ENCODE measurements at regions not wholly inside any gene's neighbourhood (a gene's known extent, or its start where the extent isn't known, plus 50 kb on each side); places are given as distances from the start of the nearest gene placed in this dataset.

DNA sequence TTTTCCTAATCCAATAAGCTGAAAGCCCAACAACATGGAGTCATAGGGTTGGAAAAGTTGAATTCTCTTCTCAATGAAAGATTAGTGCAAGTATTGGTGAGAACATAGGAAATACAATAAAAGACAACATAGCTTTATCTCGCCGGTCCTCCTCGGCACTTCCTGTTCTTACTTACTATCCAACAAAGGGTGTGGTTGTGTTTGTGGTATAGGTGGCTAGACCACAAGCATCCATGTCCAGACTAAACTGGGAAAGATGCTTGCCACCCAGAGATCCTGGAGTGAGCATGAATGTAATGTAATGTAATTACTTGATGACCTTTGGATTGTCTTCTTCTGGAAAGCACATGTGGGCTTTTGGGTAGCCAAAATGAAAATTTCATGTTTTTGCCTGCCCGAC lies 223.8 kb downstream of the CPE start:
- dilution Hi-C loops (cut with MboI; ENCODE audit: extremely low pct_ligation_motif_present, low sequenced_read_pairs): no loop called here
- Histone ChIP-seq H3K9ac (ENCODE audit: control insufficient read depth, extremely low read depth, insufficient read depth, low read length) (no peak overlapping the region), H3K9me3 (ENCODE audit: control insufficient read depth, low read depth, low read length) (no peaks in the 10 kb centered on the region), H3K4me1 (ENCODE audit: control insufficient read depth, extremely low read depth, insufficient read depth, low read length) (peaks cover 2% of the 10 kb centered on the region), H3K4me3 (ENCODE audit: control insufficient read depth in 2 of 3, extremely low read depth in 1 of 3, insufficient read depth in 2 of 3, low read depth in 1 of 3, low read length in 3 of 3) (no peak overlapping the region), H3K27me3 (ENCODE audit: control insufficient read depth, extremely low read depth, insufficient read depth, low read length) (no peaks in the 10 kb centered on the region), H2AFZ (ENCODE audit: control insufficient read depth, low read length) (no peak overlapping the region), H3K27ac (ENCODE audit: control insufficient read depth, insufficient read depth, low read length) (no peak overlapping the region), H3K4me2 (ENCODE audit: control insufficient read depth, extremely low read depth, insufficient read depth, low read depth, low read length) (no peak overlapping the region), H3K36me3 (ENCODE audit: control insufficient read depth in 2 of 2, extremely low read depth in 1 of 2, insufficient read depth in 2 of 2, low read length in 2 of 2) (no peaks in the 10 kb centered on the region), H4K20me1 (ENCODE audit: control insufficient read depth, extremely low read depth, insufficient read depth, low read length) (no peaks in the 10 kb centered on the region), H3K9me1 (ENCODE audit: control insufficient read depth, extremely low read depth, insufficient read depth, low read length) (no peaks in the 10 kb centered on the region), H3K79me2 (ENCODE audit: control insufficient read depth, insufficient read depth, low read length) (no peaks in the 10 kb centered on the region)
- DNase-seq (ENCODE audit: low read depth, low spot score) (peak; percentile 35), FAIRE-seq (peak; percentile 46)
- no peak for TF ChIP-seq EZH2 (IDR thresholded peaks at IDR 0.05; ENCODE audit: low read length)
- TF ChIP-seq, protein P1, sequence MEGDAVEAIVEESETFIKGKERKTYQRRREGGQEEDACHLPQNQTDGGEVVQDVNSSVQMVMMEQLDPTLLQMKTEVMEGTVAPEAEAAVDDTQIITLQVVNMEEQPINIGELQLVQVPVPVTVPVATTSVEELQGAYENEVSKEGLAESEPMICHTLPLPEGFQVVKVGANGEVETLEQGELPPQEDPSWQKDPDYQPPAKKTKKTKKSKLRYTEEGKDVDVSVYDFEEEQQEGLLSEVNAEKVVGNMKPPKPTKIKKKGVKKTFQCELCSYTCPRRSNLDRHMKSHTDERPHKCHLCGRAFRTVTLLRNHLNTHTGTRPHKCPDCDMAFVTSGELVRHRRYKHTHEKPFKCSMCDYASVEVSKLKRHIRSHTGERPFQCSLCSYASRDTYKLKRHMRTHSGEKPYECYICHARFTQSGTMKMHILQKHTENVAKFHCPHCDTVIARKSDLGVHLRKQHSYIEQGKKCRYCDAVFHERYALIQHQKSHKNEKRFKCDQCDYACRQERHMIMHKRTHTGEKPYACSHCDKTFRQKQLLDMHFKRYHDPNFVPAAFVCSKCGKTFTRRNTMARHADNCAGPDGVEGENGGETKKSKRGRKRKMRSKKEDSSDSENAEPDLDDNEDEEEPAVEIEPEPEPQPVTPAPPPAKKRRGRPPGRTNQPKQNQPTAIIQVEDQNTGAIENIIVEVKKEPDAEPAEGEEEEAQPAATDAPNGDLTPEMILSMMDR (optimal IDR thresholded peaks at IDR 0.05 in 1 of 3, IDR thresholded peaks at IDR 0.05 in 1 of 3, conservative IDR thresholded peaks at IDR 0.05 in 1 of 3; ENCODE audit: extremely low read depth in 1 of 3, insufficient read depth in 2 of 3, low read length in 3 of 3): no peak

DNA sequence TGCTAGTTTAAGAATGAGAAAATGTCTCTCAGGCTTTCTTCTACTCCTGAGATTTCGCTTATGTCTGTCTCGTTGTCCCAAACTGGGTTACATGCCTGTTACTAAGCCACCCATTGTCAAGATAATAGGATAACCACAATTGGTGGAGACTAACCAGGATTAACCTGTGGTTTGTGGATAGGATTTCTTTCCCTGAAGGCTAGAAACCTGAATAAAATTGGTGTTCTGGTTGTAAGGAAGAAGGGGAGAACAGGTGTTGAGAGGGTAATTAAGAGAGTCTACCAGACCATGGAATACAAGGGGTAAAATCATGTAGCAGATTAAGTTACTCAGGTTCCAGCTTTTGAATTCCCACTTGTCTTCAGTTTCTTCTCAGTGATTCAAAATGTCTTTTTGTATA lies 225.4 kb downstream of the CPE start:
- Histone ChIP-seq H3K4me2 (ENCODE audit: control insufficient read depth, extremely low read depth, insufficient read depth, low read depth, low read length) (no peak overlapping the region), H3K9me1 (ENCODE audit: control insufficient read depth, extremely low read depth, insufficient read depth, low read length) (no peaks in the 10 kb centered on the region), H3K79me2 (ENCODE audit: control insufficient read depth, insufficient read depth, low read length) (no peaks in the 10 kb centered on the region), H3K27me3 (ENCODE audit: control insufficient read depth, extremely low read depth, insufficient read depth, low read length) (no peaks in the 10 kb centered on the region), H3K4me3 (ENCODE audit: control insufficient read depth in 2 of 3, extremely low read depth in 1 of 3, insufficient read depth in 2 of 3, low read depth in 1 of 3, low read length in 3 of 3) (no peak overlapping the region), H3K36me3 (ENCODE audit: control insufficient read depth in 2 of 2, extremely low read depth in 1 of 2, insufficient read depth in 2 of 2, low read length in 2 of 2) (no peaks in the 10 kb centered on the region), H4K20me1 (ENCODE audit: control insufficient read depth, extremely low read depth, insufficient read depth, low read length) (no peaks in the 10 kb centered on the region), H3K9me3 (ENCODE audit: control insufficient read depth, low read depth, low read length) (no peaks in the 10 kb centered on the region), H2AFZ (ENCODE audit: control insufficient read depth, low read length) (no peak overlapping the region), H3K27ac (ENCODE audit: control insufficient read depth, insufficient read depth, low read length) (no peak overlapping the region), H3K4me1 (ENCODE audit: control insufficient read depth, extremely low read depth, insufficient read depth, low read length) (peaks cover 2% of the 10 kb centered on the region), H3K9ac (ENCODE audit: control insufficient read depth, extremely low read depth, insufficient read depth, low read length) (no peak overlapping the region)
- no peak for FAIRE-seq
- DNase-seq (ENCODE audit: low read depth, low spot score): no peak
- dilution Hi-C loops (cut with MboI; ENCODE audit: extremely low pct_ligation_motif_present, low sequenced_read_pairs): no loop called here
- no peak for TF ChIP-seq EZH2 (IDR thresholded peaks at IDR 0.05; ENCODE audit: low read length)
- TF ChIP-seq, protein P1 (optimal IDR thresholded peaks at IDR 0.05 in 1 of 3, IDR thresholded peaks at IDR 0.05 in 1 of 3, conservative IDR thresholded peaks at IDR 0.05 in 1 of 3; ENCODE audit: extremely low read depth in 1 of 3, insufficient read depth in 2 of 3, low read length in 3 of 3): no peak
